GM19023 (cell line): ENCODE measurements at regions not wholly inside any gene's neighbourhood (a gene's known extent, or its start where the extent isn't known, plus 50 kb on each side); places are given as distances from the start of the nearest gene placed in this dataset.

Source experiments
- ATAC-seq: cut with Tn5 transposase; IDR thresholded peaks from one replicate; pipeline ENCODE4 v1.9.1; 2021; ENCODE audit warnings: mild to moderate bottlenecking, moderate library complexity; ENCODE audit not compliant: unreplicated experiment

DNA sequence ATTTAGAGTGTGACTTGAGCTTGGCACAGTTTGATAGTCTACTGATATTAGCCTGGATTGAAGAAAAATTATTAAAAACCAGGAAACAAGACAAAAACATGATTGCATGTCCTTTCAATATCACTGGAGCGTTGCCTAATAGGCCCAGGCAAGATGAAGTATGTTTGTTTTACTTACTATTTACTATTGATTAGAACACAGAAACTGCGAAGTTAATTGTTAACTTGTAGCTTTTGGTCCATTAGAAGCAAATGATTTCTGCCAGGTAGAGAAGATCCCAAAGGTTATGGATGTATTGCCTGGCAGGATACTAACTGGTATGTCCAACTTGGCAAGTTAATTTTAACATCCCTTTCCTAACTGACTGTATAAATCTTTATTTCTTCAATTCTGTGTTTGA lies 268.9 kb downstream of the ETNK1 start:
- no peak for ATAC-seq

DNA sequence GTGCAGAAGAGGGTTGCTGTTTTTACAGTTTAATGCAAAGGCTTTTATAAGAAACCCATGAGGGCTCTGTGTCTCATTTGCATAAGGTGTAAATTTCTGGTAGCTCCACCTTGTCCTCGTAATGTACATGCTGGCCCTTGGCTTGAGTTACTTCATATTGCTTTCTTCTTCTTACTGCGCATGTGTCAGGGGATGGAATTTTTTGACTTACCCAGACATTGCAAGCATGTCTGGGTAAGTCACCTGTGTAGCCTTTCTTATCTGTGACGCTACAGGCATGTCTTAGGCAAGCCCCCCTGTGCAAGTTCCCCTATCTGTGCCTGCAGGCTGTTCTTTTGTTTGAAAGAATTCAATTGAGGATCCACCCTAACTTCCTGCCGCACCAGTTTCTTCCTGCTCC lies 274.2 kb downstream of the ETNK1 start:
- no peak for ATAC-seq

DNA sequence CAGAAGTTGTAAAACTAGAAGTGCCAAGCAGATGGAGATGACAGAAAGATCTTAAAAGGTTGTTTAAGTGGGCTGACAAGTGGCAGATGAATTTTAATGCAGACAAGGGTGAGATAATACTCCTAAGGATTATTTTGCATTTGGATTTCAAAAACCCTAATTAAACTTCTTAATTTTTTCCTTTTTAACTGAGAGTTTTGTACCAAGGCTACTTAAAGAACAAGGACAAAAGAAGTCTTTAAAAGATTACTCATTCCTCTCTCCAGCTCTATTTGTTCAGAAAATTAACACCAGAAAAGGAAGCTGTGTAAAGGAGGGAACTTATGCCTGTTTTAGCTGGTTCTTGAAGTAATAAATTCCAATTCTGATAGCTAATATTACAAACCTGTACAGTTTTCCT lies 275.4 kb downstream of the ETNK1 start:
- ATAC-seq, result no peak

DNA sequence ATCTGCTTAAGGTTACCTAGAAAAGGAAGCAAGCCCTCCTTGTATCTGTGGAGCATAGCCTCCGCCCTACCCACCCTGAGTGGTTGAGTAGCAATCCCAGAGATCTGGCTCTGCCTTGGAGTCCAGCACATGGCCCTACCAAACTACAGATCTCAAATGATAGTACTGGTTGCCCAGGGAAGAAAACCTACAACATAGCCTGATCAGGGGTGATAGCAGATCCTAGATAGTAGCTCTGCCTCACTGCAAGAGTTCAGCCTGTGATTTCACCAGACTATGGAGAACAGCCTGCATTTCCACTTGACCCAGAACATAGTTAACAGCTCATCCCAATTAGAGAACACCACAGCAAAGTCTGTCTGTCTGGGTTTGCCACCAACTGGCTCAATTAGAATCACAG lies 279.5 kb downstream of the ETNK1 start:
- ATAC-seq, result no peak

DNA sequence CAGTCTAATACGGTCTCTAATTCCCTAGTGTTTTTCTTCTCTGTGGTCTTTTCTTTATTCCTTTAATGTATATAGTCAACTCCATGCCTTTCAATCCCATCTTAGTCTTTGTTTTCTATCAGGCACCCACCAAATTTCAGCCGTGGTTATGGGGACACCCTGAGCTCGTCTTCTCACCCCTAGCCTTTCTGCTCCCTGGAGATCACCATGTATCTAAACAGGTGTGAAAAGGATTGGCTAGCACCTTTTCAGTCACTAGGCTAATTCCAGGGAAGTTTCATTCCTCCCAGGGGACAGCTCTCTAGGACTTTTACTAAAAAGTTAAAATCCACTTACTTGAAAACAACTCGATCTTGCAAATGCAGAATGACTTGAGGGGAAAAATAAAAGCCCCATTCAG lies 291.3 kb downstream of the ETNK1 start:
- no peak for ATAC-seq

DNA sequence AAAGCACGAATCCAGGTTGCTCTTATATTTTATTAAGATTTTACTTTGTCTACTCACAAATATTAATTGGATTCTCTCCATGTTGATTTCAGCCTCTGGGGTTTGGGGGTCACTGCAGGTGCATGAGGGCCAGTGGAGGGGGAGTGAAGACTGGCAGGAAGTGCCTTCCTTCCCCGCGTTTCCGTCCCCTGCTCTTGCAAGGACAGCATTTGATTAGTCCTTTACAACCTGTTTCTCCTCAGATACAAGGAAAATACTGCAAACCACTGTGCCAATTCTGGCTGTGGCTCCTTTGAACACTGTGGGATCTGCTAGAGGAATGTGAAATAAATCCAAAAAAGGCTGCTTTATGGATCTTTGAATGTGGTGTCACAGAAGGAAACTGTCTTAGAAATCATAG lies 291.8 kb downstream of the ETNK1 start:
- ATAC-seq, result no peak

DNA sequence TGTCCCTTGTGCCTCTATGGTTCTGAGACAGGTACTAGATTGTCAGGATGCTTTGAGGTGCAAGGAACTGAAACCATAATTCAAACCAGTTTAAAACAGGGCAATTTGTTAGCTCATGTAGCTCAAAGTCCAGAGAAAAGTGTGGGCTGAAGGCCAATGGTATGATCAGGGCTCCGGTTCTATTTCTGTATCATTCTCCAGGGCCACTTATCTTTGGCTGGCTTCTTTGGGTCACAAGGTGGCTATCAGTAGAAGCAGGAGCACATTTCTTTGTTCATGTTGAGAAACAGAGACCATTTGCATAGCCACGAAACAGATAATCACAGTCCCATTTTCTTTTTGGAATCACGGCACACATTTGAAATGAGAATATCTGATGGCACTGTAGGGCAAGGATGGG lies 294.9 kb downstream of the ETNK1 start:
- no peak for ATAC-seq

DNA sequence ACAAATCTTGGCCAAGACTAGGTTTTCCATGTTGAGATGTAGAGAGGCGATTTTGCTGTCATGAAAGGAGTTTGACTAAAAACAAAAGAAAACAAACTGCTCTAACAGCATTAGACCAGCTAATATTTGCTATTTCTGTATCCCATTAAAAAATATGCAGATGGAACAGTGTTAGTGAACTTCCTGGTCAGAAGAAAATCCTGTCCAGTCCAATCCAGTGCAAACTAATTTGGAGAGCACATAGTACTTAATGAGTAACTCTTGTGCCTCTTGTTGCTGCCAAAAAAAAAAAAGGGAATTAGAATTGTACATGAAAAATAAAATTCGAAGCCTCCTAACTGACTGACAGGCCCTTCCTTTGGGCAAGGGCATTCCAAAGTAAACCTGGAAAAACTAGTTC lies 298.8 kb downstream of the ETNK1 start:
- no peak for ATAC-seq

DNA sequence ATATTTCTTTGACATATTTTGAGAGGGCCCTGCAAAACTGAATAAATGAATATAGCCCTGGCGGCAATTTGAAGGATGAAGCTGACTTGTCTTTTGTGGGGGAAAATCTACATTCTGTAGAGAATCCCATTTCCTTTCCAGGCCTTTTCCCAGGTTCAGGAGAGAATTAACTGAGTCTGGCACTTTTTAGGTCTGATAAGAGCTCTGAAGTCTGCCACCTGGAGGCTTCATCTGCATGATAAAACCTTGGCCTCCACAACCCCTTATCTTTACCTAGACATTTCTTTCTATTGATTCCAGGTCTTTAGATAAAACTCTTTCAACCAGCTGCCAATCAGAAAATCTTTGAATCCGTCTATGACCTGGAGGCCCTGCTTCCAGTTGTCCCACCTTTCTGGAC lies 299.4 kb downstream of the ETNK1 start:
- ATAC-seq, result no peak

DNA sequence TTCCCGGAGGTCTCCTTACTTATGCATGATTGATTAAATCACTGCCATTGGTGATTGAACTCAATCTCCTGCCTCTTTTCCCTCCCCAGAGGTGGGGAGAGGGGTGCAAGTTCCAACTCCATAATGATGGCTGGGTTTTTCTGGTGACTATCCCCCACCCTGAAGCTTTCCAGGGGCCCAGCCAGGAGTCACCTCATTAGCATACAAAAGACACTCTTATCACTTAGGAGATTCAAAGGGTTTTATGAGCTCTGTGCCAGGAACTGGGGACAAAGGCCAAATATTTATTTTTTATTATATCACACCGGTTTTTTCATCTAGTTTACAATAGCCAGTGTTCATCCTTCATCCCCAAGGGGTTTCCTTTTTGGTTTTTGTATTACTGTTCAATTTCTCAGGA lies 300.7 kb downstream of the ETNK1 start:
- ATAC-seq, result no peak

DNA sequence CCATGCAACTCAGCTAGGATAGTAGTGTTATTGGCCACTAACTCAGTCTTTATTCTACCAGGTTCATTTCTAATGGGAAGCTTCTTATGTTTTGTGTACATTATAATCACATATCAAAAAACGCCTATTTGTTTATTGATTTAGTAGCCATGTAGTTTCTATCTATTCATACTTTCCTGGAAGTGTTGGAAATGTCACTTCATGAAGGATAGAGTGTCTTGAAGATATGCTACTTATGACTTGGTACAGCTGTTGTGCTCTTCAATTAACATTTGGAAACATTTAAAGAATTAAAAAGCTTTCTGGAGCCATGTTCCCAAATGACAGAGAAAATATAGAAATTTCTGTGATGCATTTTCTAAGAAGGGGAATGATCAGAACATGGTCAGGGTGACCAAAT lies 307.5 kb downstream of the ETNK1 start:
- ATAC-seq, result no peak

DNA sequence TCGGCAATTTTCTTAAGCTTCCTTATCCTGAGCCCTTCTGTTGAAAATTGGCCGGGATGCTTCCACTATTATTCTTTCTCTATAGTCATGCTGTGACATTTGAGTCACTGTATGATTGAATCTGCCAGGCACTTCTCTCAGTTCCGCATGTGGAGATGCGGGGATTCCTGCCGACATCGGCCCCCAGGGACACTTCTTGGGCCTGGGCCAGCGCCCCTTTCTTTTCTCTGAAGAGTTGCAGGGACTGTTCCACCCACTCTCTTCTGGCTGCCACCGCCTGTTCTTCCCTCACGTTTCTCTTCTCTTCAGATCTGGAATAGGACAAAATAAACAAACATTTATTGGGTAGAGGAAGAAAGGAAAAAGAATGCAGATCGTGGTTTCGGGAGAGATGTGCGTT lies 310.1 kb downstream of the ETNK1 start:
- ATAC-seq, result no peak

DNA sequence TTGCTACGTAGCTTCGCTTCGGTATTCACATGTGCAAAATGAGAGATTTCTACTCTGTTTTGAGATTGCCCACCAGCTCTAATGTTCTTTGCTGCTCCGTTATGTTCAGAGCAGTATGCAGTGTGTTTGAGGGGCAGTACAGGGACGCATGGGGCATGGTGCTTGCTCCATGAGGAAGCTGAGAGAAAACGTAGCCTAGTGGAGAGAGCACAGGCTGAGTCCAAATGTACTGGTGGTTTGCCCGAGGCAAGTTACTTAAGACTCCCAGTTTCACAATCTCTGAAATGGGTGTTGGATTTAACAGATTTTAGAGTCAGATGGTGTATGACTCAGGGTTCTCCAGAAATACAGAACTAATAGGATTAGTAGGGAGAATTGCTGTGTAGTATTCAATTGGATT lies 310.5 kb downstream of the ETNK1 start:
- ATAC-seq, result no peak

DNA sequence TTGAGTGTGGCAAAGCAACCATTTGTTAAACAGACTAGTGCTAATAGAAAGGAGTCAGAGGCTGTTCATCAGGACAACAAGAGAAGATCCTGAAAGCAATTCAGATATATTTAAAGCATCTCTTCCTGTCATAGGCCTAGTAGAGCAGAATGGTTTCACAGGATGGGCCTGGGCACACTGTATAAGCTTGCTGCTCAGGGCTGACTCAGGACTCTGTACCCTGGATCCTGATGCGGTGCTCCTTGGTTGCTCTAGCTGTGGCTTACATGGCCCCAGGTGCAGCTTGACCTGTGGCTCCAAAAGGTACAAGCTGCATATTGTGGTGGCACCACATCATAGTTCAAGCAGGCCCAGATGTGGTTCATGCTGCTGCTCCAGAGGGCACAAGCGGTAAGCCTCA lies 313.4 kb downstream of the ETNK1 start:
- no peak for ATAC-seq

DNA sequence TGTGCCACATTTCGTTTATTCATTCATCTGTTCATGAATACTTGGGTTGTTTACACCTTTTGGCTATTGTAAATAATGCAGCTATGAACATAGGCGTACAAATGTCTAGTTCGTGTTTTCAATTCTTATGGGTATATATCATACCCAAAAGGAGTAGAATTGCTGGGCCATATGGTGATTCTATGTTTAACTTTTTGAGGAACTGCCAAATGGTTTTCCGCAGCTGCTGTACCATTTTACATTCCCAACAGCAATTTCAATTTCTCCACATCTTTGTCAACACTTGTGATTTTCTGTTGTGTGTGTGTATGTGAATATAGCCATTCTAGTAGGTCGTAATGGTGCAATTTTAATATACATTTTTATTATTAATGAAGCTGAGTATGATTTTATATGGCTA lies 326.2 kb downstream of the ETNK1 start:
- no peak for ATAC-seq

DNA sequence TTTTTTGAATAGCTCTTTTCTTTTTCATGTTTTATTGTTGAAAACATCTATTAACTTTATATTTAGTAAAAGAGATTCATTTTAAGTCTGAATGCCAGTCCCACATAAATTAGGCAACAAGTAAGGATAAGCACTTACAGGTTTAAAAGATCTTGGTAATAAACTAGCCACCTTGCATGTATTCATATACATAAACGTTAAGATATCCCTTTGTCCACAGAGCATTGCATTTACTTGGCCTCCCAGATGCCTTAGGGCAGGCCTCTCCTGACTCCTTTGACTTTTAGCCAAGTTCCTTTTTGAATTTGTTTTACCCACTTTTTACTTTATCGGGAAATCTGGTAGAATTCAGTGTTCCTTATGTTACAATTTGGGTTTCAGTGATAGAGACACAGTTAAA lies 331.7 kb downstream of the ETNK1 start:
- ATAC-seq, result no peak

DNA sequence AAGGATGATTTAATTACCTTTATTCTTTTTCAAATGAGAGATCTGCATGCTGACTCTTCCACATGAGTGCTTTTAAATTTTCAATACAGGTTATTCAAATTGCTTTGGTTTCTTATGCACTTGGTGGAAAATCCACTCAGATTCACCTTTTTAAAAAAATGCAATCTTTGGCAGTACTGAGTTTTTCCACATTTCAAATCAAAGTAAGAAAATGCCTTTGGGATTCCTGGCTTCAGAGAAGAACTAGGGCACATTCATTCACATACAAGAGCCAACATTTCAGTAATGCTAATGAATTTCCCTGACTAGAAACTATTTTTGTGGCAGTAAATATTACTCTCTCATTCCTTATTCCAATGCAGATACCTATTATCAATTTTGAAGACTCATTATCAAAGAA lies 342.2 kb downstream of the ETNK1 start:
- no peak for ATAC-seq

DNA sequence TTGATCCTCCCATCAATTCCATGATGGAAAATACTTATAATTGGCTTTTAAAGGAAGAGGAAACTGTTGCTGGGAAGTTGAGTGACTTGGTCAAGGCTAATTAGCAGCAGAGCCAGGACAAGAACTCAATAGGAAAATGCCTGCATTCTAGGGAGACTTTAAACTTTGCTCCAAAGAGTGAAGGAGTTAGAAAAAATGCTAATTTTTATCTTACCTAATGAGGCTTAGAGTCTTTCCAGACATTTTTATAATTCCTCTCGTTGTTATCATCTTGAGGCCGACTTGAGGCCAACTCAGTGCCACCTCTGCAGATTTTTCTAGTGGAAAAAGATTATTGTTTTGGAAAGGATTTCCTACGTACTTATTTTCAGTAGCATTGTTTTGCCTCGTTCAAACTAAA lies 344.6 kb downstream of the ETNK1 start:
- ATAC-seq, result no peak

DNA sequence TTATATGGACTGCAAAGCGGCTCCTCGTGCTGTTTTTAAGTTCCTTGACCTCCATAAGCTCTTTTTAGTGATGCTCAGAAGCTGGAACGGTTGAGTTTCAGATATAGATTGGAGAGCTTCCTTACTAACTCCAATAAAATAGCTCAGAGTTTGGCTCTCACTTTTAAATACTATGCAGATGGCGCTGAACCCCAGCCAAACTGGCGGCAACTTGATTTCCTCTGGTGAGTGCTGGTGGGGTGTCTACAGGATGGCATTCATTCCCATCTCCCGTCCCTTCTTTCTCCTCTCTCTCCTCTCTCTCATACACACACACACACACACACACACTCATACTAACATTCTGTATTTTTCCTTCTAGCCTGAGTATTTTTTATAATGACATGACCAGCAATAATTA lies 346.3 kb downstream of the ETNK1 start:
- no peak for ATAC-seq

DNA sequence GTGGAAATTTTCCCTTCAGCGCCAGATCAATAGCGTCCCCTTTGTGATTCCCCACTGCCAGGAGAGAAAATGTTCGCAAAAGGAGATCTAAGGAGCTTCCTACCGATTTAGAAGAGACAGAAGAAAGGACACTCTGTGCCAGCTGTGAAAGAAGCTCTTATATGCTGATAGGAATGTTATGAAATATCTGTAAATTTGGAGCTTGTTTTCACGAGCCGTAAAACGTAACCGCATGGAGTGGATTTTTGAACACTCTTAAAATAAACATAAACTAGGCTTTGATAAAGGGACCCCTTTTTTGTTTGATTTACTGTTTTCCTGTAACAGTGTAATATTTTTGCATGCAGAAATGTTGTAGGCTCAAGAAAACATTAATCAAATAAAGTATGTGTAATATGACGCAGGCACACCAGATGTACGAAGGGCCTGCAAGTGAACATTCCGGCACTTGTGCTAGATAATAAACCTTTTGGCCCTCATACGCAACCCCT lies 346.8 kb downstream of the ETNK1 start:
- ATAC-seq, result no peak

DNA sequence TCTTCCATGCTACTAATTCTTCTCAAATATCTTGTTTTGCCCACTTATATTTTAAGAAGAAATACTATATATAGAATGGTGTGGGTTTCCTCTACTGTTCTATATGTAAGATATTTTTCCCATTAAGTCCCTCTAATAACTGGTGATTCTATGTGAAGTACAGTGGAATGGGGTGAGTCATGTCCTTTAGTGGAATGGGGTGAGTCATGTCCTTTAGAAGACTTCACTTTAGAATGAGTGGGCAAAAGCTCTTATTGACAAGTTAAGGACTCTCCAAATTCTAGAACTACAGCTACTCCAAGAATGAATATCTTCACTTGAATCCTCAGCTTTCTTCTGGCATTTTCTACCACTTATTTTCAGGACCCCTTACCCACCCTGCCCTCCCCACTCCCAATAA lies 349.9 kb downstream of the ETNK1 start:
- no peak for ATAC-seq

DNA sequence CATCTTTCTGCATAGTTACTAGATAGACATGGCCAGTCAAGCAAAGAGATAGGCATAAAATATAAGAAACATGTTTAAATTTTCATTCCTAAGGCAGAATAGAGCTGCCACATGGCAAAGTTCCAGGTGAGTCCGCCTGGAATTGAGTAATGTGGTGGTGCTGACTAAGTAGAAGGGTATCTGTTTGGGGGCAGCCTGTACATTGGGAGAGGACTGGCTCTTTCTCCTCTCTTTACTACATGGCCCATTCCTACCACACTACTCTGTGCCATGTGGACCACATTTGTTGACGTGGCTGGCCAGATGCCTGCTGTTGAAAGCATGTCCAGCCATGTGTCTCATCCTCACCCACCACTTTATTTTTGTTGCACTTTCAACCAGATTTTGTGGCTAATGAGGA lies 354.0 kb downstream of the ETNK1 start:
- ATAC-seq, result no peak

DNA sequence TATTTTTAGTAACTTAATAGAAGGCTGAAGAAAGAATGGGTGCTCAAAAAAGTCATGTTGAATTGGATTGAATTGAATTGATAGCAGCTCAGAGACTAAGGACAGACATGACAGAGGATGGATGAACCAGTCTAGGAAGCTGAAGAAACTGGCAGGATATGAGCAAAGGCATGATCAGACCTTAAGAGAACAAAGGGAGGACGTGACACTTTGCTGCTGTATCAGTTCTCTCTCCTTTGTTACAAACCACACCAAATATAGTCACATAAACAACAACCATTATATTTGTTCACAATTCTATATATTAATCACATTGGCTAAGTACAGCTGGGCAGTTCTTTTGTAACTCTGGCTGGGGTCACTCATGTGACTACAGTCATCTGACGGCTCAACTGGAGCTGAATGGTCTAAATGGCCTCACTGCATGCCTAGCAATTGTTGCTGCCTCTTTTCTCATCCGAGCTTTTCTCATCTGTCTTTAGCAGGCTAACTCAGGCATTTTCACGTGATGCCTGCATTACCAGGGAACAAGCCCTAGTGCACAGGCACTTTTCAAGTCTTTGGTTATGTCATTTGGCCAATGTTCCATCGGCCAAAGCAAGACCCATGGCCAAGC lies 355.0 kb downstream of the ETNK1 start:
- no peak for ATAC-seq

DNA sequence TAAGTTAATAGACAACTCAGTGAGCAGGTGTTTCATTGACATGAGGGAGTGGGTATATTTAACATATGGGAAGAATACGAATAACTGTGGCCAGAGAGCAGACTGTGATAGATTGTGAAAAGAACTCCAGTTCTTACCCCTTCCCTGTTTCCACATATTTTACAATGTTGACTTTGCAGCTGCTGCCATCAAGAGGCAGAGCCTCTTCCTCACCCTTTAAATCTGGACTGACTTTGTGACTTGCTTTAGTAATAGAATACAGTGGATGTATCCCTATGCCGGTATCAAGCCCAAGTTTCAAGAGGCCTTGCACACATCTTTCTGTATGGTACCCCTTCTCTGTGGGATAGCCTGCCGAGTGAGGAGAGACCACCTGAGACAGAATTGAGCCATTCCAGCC lies 356.7 kb downstream of the ETNK1 start:
- no peak for ATAC-seq
